IMR-90 (cell line): ENCODE measurements at regions not wholly inside any gene's neighbourhood (a gene's known extent, or its start where the extent isn't known, plus 50 kb on each side); places are given as distances from the start of the nearest gene placed in this dataset.

ENCODE experiments used
- BHLHE40 ChIP-seq: fragments of 150-350 bp; IDR thresholded peaks from 2 replicates; pipeline ENCODE4 v1.6.1; 2016; ENCODE audit warnings: mild to moderate bottlenecking, low read depth, low read length
- CEBPB ChIP-seq: IDR thresholded peaks from 2 replicates; pipeline ENCODE4 v1.6.1; 2012; ENCODE audit warnings: low read depth, low read length, improper control_type of control experiment
- ELK1 ChIP-seq: fragments of 150-350 bp; IDR thresholded peaks from 2 replicates; pipeline ENCODE4 v1.6.1; 2016; ENCODE audit warnings: low read depth, mild to moderate bottlenecking, low read length, moderate library complexity, borderline replicate concordance
- MAFK ChIP-seq: IDR thresholded peaks from 2 replicates; pipeline ENCODE4 v1.6.1; 2012; ENCODE audit warnings: low read depth, low read length, improper control_type of control experiment
- MAZ ChIP-seq: IDR thresholded peaks from 2 replicates; pipeline ENCODE4 v1.6.1; 2012; ENCODE audit warnings: low read depth, mild to moderate bottlenecking, low read length, improper control_type of control experiment, moderate library complexity, borderline replicate concordance
- MXI1 ChIP-seq: IDR thresholded peaks from 2 replicates; pipeline ENCODE4 v1.6.1; 2012; ENCODE audit warnings: low read depth, mild to moderate bottlenecking, low read length, moderate library complexity, borderline replicate concordance
- POLR2A ChIP-seq: IDR thresholded peaks from 2 replicates; pipeline ENCODE4 v1.6.1; 2012; ENCODE audit warnings: mild to moderate bottlenecking, low read depth, low read length
- RAD21 ChIP-seq: IDR thresholded peaks from 2 replicates; pipeline ENCODE4 v1.6.1; 2012; ENCODE audit warnings: low read length, improper control_type of control experiment
- RFX5 ChIP-seq: IDR thresholded peaks from 2 replicates; pipeline ENCODE4 v1.8.0; 2012; ENCODE audit warnings: low read depth, mild to moderate bottlenecking, low read length, moderate library complexity
- SMC3 ChIP-seq: fragments of 150-350 bp; IDR thresholded peaks from 2 replicates; pipeline ENCODE4 v1.6.1; 2016; ENCODE audit warnings: low read depth, mild to moderate bottlenecking, antibody characterized with exemption, low read length, moderate library complexity
- TF ChIP-seq, protein P1 (sequence below): conservative IDR thresholded peaks from 2 replicates; pipeline ENCODE4 v1.5.1; 2012; ENCODE audit warnings: mild to moderate bottlenecking, low read depth, low read length, improper control_type of control experiment
- TF ChIP-seq, protein P2 (sequence below): fragments of 150-350 bp; IDR thresholded peaks from 2 replicates; pipeline ENCODE4 v1.6.1; 2017; ENCODE audit warnings: mild to moderate bottlenecking, antibody characterized with exemption, low read length, low read depth

DNA sequence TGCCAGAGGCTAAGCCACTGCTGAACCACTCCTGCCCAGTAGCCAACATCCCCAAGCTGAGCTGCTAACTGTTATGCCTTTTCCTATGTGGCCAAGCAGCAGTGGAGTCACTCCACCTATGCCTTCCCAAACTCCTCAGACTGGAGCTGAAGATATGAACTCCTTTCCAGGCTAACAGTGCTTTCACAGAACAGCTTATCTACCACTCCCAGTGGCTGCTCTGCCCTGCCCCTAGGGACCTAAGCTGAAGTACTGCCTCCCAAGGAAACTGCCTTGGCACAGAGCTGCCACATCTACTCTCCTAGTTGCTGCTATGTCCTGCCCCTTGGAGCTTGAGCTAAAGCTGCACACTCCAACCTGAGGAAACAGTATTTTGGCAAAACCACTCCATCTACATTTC is 275.9 kb downstream of the RBM43 start:
- TF ChIP-seq MAFK, result no peak
- no peak for TF ChIP-seq POLR2A
- TF ChIP-seq, protein P1, sequence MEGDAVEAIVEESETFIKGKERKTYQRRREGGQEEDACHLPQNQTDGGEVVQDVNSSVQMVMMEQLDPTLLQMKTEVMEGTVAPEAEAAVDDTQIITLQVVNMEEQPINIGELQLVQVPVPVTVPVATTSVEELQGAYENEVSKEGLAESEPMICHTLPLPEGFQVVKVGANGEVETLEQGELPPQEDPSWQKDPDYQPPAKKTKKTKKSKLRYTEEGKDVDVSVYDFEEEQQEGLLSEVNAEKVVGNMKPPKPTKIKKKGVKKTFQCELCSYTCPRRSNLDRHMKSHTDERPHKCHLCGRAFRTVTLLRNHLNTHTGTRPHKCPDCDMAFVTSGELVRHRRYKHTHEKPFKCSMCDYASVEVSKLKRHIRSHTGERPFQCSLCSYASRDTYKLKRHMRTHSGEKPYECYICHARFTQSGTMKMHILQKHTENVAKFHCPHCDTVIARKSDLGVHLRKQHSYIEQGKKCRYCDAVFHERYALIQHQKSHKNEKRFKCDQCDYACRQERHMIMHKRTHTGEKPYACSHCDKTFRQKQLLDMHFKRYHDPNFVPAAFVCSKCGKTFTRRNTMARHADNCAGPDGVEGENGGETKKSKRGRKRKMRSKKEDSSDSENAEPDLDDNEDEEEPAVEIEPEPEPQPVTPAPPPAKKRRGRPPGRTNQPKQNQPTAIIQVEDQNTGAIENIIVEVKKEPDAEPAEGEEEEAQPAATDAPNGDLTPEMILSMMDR, result no peak
- TF ChIP-seq MXI1, result no peak
- TF ChIP-seq BHLHE40, result no peak
- TF ChIP-seq CEBPB, result no peak
- TF ChIP-seq RAD21, result no peak
- no peak for TF ChIP-seq SMC3
- no peak for TF ChIP-seq ELK1
- TF ChIP-seq, protein P2, sequence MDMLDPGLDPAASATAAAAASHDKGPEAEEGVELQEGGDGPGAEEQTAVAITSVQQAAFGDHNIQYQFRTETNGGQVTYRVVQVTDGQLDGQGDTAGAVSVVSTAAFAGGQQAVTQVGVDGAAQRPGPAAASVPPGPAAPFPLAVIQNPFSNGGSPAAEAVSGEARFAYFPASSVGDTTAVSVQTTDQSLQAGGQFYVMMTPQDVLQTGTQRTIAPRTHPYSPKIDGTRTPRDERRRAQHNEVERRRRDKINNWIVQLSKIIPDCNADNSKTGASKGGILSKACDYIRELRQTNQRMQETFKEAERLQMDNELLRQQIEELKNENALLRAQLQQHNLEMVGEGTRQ, result no peak
- no peak for TF ChIP-seq RFX5
- TF ChIP-seq MAZ, result no peak
